PC-9 (cell line): ENCODE measurements at regions not wholly inside any gene's neighbourhood (a gene's known extent, or its start where the extent isn't known, plus 50 kb on each side); places are given as distances from the start of the nearest gene placed in this dataset.
"Not testable (repeated sequence)": the region's sequence is repeated elsewhere in the genome, so short reads cannot be mapped to it uniquely, and the experiment has no call there.

Source experiments
- BruUV-seq: library from RNA; stranded (reverse); fragments of 400-500 nt; replicated peaks from 2 replicates; lab custom pipeline; 2021; lab: Mats Ljungman, UMichigan
- CTCF ChIA-PET: fragments of 300-600 bp; sonication (Branson Sonifier 250); formaldehyde crosslinking; loops from one replicate; lab custom pipeline; 2022; ENCODE audit warnings: antibody characterized with exemption; lab: Charles Lee
- POLR2A ChIA-PET: fragments of 300-600 bp; sonication (Branson Sonifier 250); formaldehyde crosslinking; loops from one replicate; lab custom pipeline; 2022; ENCODE audit warnings: antibody characterized with exemption; ENCODE audit not compliant: unreplicated experiment; lab: Charles Lee
- DNase-seq, 2 experiments: peaks; one replicate each; pipeline versions ENCODE4 v3.0.0 to v3.0.0-alpha.2; 2015 to 2022; ENCODE audit warnings: mixed read lengths in 1 of 2
- H2AFZ ChIP-seq: fragments of 200-600 bp; sonication (generic); 2 replicates; pipeline ENCODE4 v1.8.1; 2017; ENCODE audit warnings: antibody characterized with exemption
- H3F3A ChIP-seq: fragments of 200-600 bp; sonication (generic); 2 replicates; pipeline ENCODE4 v1.8.1; 2017; ENCODE audit warnings: antibody characterized with exemption, mild to moderate bottlenecking, low read depth; ENCODE audit not compliant: insufficient read depth
- H3K27ac ChIP-seq: fragments of 200-600 bp; sonication (generic); 2 replicates; pipeline ENCODE4 v1.6.1; 2016; ENCODE audit warnings: mixed run types
- H3K27me3 ChIP-seq: fragments of 200-600 bp; sonication (generic); 2 replicates; pipeline ENCODE4 v1.6.1; 2016; ENCODE audit warnings: low read depth, mixed run types; ENCODE audit not compliant: insufficient read depth
- H3K36me3 ChIP-seq: fragments of 200-600 bp; sonication (generic); 2 replicates; pipeline ENCODE4 v1.6.1; 2016; ENCODE audit warnings: low read depth, mixed run types
- H3K4me1 ChIP-seq: fragments of 200-600 bp; sonication (generic); replicated peaks from 2 replicates; pipeline ENCODE4 v1.6.1; 2016; ENCODE audit warnings: mixed run types; ENCODE audit not compliant: insufficient read depth
- H3K4me2 ChIP-seq: fragments of 200-600 bp; sonication (generic); 2 replicates; pipeline ENCODE4 v1.6.1; 2017; ENCODE audit warnings: mixed run types
- H3K4me3 ChIP-seq: fragments of 200-600 bp; sonication (generic); 2 replicates; pipeline ENCODE4 v1.6.1; 2016; ENCODE audit warnings: mixed run types
- H3K79me2 ChIP-seq: fragments of 200-600 bp; sonication (generic); 2 replicates; pipeline ENCODE4 v1.6.1; 2017; ENCODE audit warnings: low read depth, mixed run types
- H3K9me2 ChIP-seq: fragments of 200-600 bp; sonication (generic); 2 replicates; pipeline ENCODE4 v1.8.1; 2017; ENCODE audit warnings: mild to moderate bottlenecking; ENCODE audit not compliant: insufficient read depth
- H3K9me3 ChIP-seq: fragments of 200-600 bp; sonication (generic); 2 replicates; pipeline ENCODE4 v1.8.1; 2016; ENCODE audit warnings: low read depth; ENCODE audit not compliant: insufficient read depth
- H4K20me1 ChIP-seq: fragments of 200-600 bp; sonication (generic); 2 replicates; pipeline ENCODE4 v1.8.1; 2017; ENCODE audit not compliant: insufficient read depth
- EZH2 ChIP-seq: fragments of 200-600 bp; sonication (generic); IDR thresholded peaks from 2 replicates; pipeline ENCODE4 v1.8.0; 2017; ENCODE audit warnings: antibody characterized with exemption, low read depth
- intact Hi-C: fragments of 100-400 bp; cut with micrococcal nuclease; formaldehyde crosslinking; loops from one replicate; pipeline ENCODE4 v1.10.0; 2022; ENCODE audit not compliant: unreplicated experiment
- TF ChIP-seq, protein P1 (sequence below): fragments of 200-600 bp; sonication (generic); conservative IDR thresholded peaks from 2 replicates; pipeline ENCODE4 v1.6.1; 2017; ENCODE audit warnings: mixed run types, antibody characterized with exemption, mild to moderate bottlenecking, moderate library complexity

GRCh38 chr5:173392172-173392571, 64.0 kb upstream of the STC2 start:
- BruUV-seq: no TSS peak
- H3K9me2 ChIP-seq: no peaks in the 10 kb centered on the region
- H3K4me1 ChIP-seq: no peaks in the 10 kb centered on the region
- H3K27me3 ChIP-seq: no peaks in the 10 kb centered on the region
- CTCF ChIA-PET: no interaction called here
- TF ChIP-seq, protein P1, sequence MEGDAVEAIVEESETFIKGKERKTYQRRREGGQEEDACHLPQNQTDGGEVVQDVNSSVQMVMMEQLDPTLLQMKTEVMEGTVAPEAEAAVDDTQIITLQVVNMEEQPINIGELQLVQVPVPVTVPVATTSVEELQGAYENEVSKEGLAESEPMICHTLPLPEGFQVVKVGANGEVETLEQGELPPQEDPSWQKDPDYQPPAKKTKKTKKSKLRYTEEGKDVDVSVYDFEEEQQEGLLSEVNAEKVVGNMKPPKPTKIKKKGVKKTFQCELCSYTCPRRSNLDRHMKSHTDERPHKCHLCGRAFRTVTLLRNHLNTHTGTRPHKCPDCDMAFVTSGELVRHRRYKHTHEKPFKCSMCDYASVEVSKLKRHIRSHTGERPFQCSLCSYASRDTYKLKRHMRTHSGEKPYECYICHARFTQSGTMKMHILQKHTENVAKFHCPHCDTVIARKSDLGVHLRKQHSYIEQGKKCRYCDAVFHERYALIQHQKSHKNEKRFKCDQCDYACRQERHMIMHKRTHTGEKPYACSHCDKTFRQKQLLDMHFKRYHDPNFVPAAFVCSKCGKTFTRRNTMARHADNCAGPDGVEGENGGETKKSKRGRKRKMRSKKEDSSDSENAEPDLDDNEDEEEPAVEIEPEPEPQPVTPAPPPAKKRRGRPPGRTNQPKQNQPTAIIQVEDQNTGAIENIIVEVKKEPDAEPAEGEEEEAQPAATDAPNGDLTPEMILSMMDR: no peak
- DNase-seq: no peak
- H3K4me3 ChIP-seq: no peak overlapping the region
- H3K79me2 ChIP-seq: no peaks in the 10 kb centered on the region
- POLR2A ChIA-PET: no interaction called here
- H3K36me3 ChIP-seq: no peaks in the 10 kb centered on the region
- H4K20me1 ChIP-seq: no peaks in the 10 kb centered on the region
- H3K4me2 ChIP-seq: no peak overlapping the region
- no peaks in the 10 kb centered on the region for H3F3A ChIP-seq
- no peak overlapping the region for H3K27ac ChIP-seq
- H3K9me3 ChIP-seq: peaks cover 7% of the 10 kb centered on the region; the same call in 1 of the 2 replicates
- no peak overlapping the region for H2AFZ ChIP-seq
- intact Hi-C loops: no loop called here

GRCh38 chr5:173391031-173391430, 62.8 kb upstream of the STC2 start:
- Histone ChIP-seq H3K27ac (no peak overlapping the region), H3K4me3 (no peak overlapping the region), H3K27me3 (no peaks in the 10 kb centered on the region), H2AFZ (no peak overlapping the region), H3K4me1 (peaks cover 6% of the 10 kb centered on the region), H4K20me1 (no peaks in the 10 kb centered on the region), H3K9me2 (no peaks in the 10 kb centered on the region), H3K79me2 (no peaks in the 10 kb centered on the region), H3K9me3 (peaks cover 7% of the 10 kb centered on the region; the same call in 1 of the 2 replicates), H3K4me2 (no peak overlapping the region), H3F3A (no peaks in the 10 kb centered on the region), H3K36me3 (no peaks in the 10 kb centered on the region)
- ChIA-PET POLR2A (no interaction called here), CTCF (no interaction called here)
- BruUV-seq: no TSS peak
- no peak for TF ChIP-seq EZH2
- TF ChIP-seq, protein P1: no peak
- DNase-seq: no peak
- intact Hi-C loops: no loop called here

DNA sequence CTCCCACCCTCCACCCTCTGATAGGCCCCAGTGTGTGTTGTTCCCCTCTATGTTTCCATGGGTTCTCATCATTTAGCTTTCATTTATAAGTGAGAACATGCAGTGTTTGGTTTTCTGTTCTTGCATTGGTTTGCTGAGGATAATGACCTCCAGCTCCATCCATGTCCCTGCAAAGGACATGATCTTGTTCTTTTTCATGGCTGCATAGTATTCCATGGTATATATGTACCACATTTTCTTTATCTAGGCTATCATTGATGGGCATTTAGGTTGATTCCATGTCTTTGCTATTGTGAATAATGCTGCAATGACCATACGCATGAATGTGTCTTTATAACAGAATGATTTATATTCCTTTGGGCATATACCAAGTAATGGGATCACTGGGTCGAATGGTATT, 59.1 kb upstream of the STC2 start:
- BruUV-seq, H3K4me2 ChIP-seq, H4K20me1 ChIP-seq, H3K27ac ChIP-seq, H3K4me3 ChIP-seq, H2AFZ ChIP-seq, H3K36me3 ChIP-seq, H3F3A ChIP-seq, H3K9me2 ChIP-seq, H3K9me3 ChIP-seq, DNase-seq, H3K79me2 ChIP-seq, intact Hi-C loops, CTCF ChIA-PET, H3K27me3 ChIP-seq: not testable (repeated sequence)
- POLR2A ChIA-PET: interaction anchor here (0.8 kb wide), 1 partner anchor 36 kb away, joined by 5 read pairs; no protein-coding TSS in a partner anchor
- peaks cover 12% of the 10 kb centered on the region for H3K4me1 ChIP-seq

GRCh38 chr5:173385832-173386360, 57.7 kb upstream of the STC2 start:
- Histone ChIP-seq H3K27ac (peak overlapping the region; percentile 42), H3K9me2 (no peaks in the 10 kb centered on the region), H3K4me1 (peaks cover 12% of the 10 kb centered on the region), H4K20me1 (no peaks in the 10 kb centered on the region), H3K36me3 (no peaks in the 10 kb centered on the region), H3F3A (no peaks in the 10 kb centered on the region), H2AFZ (0 out of 2 replicates have a peak overlapping the region, but pooled peaks have one; percentile 25), H3K9me3 (no peaks in the 10 kb centered on the region), H3K4me3 (no peak overlapping the region), H3K27me3 (no peaks in the 10 kb centered on the region), H3K4me2 (no peak overlapping the region), H3K79me2 (no peaks in the 10 kb centered on the region)
- intact Hi-C loops: no loop called here
- ChIA-PET CTCF (no interaction called here), POLR2A (no interaction called here)
- TF ChIP-seq, protein P1: no peak
- no peak for TF ChIP-seq EZH2
- BruUV-seq: no TSS peak
- peak in 1 of 2 experiments; percentile 54 for DNase-seq
